HUES48 (cell line): ENCODE measurements at regions not wholly inside any gene's neighbourhood (a gene's known extent, or its start where the extent isn't known, plus 50 kb on each side); places are given as distances from the start of the nearest gene placed in this dataset.

Experiments
- H3K27ac ChIP-seq: one replicate; pipeline ENCODE4 v1.7.0; 2013; ENCODE audit warnings: low read depth, low read length, inconsistent platforms
- H3K27me3 ChIP-seq: 2 replicates; pipeline ENCODE4 v1.6.1; 2013; ENCODE audit warnings: mild to moderate bottlenecking, low read length; ENCODE audit not compliant: control insufficient read depth, insufficient read depth
- H3K36me3 ChIP-seq: 2 replicates; pipeline ENCODE4 v1.6.1; 2013; ENCODE audit warnings: low read length; ENCODE audit not compliant: control insufficient read depth, insufficient read depth
- H3K4me1 ChIP-seq: 2 replicates; pipeline ENCODE4 v1.6.1; 2013; ENCODE audit warnings: mild to moderate bottlenecking, low read length; ENCODE audit not compliant: control insufficient read depth, insufficient read depth
- H3K4me3 ChIP-seq: 2 replicates; pipeline ENCODE4 v1.5.1; 2013; ENCODE audit warnings: mild to moderate bottlenecking, low read depth, low read length
- H3K9ac ChIP-seq: 2 replicates; pipeline ENCODE4 v1.6.1; 2013; ENCODE audit warnings: mild to moderate bottlenecking, low read depth, low read length, moderate library complexity
- H3K9me3 ChIP-seq: 2 replicates; pipeline ENCODE4 v1.6.1; 2013; ENCODE audit warnings: low read length; ENCODE audit not compliant: control insufficient read depth, insufficient read depth

DNA sequence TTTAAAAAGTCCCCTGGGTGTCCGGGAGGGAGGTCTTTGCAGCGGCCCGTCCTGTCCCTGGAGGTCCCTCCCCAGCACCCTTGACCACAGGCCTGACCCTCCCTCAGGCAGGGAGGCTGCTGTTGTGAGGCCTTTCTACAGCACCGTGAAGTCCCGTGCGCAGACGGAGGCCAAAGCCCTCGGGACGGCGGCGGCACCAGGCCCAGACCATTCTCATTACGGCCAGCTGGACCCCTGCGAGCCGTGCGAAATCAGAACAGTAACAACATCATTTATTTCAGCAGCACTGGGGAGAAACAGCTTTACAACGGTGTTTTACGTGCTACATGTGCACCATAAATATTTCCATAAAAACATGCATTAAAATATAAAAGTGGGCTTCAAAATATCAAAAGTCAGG lies 101.4 kb upstream of the ACTRT2 start:
- no peaks in the 10 kb centered on the region for H3K4me1 ChIP-seq
- peaks cover 12% of the 10 kb centered on the region for H3K9me3 ChIP-seq
- H3K9ac ChIP-seq = no peak overlapping the region
- H3K4me3 ChIP-seq = no peak overlapping the region
- H3K27ac ChIP-seq = no peak overlapping the region
- no peaks in the 10 kb centered on the region for H3K27me3 ChIP-seq
- no peaks in the 10 kb centered on the region for H3K36me3 ChIP-seq

DNA sequence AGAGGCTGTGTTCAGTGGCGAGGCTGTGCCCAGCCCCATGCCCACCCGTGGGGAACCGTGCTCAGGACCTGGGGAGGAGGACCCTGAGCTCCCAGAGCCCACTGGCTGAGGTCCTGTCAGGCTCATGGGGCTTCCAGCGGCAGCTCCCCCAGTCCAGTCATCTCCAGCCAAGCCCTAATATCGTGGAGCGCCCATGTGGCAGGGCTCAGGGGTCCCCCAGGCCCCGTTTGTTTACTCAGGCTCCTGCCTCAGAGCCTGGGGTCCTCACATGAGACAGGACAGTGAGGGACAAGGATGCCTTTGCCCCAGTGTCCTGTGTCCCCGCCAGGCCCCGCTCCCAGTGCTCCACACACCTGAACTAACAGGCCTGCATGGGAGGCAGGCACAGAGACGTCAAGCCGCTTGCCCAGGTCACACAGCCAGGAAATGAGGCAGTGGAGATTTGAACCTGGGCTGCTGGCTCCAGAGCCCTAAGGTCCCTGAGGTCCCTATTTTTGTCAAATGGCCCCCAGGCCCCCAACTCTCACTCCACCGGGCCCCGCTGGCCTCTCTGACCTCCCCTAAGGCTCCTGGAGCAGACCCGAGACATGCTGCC lies 100.7 kb upstream of the ACTRT2 start:
- H3K27ac ChIP-seq = no peak overlapping the region
- no peaks in the 10 kb centered on the region for H3K36me3 ChIP-seq
- H3K9me3 ChIP-seq = peaks cover 8% of the 10 kb centered on the region
- H3K4me1 ChIP-seq = no peaks in the 10 kb centered on the region
- H3K4me3 ChIP-seq = no peak overlapping the region
- no peaks in the 10 kb centered on the region for H3K27me3 ChIP-seq
- H3K9ac ChIP-seq = no peak overlapping the region

DNA sequence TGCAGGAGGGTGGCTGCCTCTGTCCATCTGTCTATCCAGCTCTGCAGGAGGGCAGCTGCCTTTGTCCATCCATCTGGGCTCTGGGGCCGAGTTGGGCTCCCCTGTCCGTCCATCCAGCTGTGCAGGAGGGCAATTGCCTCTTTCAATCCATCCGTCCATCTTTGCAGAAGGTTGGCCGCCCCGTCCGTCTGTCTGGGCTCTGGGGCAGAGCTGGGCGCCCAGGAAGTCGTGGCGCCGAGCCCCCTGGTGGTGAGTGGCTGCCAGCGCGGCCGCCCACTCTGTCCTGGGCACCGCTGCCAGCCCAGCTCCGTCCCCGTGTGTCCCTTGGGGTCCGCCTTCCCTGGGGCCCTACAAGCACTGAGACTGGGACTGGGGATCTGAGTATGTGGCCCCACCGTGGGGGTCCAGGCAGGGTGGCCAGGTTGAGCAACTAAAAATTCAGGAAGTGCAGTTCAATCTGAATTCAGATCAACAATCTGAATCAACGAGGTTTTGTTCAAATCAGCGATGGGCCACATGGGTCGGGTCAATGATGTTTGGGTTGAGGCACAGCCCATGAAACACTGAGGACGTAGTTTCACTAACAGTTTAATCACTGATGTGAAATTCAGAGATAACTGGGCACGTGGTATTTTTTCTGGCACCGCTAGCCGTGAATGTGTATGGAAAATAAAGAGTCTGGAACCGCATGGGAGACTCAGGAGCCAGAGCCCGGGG lies 99.1 kb upstream of the ACTRT2 start:
- Histone ChIP-seq H3K36me3 (no peaks in the 10 kb centered on the region), H3K27me3 (no peaks in the 10 kb centered on the region), H3K4me3 (no peak overlapping the region), H3K9ac (no peak overlapping the region), H3K4me1 (no peaks in the 10 kb centered on the region), H3K9me3 (no peaks in the 10 kb centered on the region), H3K27ac (no peak overlapping the region)

DNA sequence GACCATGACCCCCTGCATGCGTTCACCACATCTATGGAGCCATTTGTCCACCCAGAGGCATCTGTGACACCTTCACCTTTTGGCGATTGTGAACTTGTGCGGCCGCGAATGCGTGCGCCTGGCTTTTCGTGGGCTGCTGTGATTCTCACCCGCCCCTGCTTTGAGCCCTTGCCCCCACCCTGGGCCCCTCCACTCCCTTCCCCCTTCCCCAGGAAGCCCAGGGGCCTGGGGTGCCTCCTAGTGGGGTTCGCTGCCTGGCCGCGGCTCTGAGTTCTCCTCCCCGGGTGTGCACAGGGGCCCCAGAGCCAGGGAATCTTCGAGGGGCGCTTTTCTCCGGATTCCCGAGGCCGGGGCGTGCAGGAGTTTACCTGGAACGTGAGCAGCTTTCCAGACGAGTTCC lies 97.9 kb upstream of the ACTRT2 start:
- Histone ChIP-seq H3K36me3 (no peaks in the 10 kb centered on the region), H3K9ac (no peak overlapping the region), H3K4me3 (no peak overlapping the region), H3K27me3 (no peaks in the 10 kb centered on the region), H3K9me3 (peaks cover 2% of the 10 kb centered on the region; the same call in 1 of the 2 replicates), H3K4me1 (no peaks in the 10 kb centered on the region), H3K27ac (no peak overlapping the region)

DNA sequence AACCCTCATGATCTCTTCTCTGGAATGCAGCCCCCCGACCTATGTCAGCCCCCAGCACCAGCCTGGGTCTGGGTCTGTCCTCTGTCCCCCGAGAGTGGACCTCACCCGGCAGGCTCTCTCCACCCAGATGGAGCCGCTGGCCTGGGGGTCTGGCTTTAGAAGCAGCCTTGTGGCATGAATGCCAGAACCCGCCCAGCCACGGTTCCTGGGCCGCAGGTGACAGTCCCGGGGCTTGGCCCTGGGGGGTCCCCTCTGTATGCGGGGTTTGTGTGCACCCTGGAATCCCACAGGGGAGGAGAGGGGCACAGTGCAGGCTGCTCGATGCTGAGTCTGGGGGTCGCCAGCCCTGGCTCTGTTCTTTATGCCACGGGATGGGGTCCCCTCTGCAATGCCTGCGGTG lies 96.0 kb upstream of the ACTRT2 start:
- Histone ChIP-seq H3K27ac (no peak overlapping the region), H3K9me3 (peaks cover 2% of the 10 kb centered on the region; the same call in 1 of the 2 replicates), H3K27me3 (no peaks in the 10 kb centered on the region), H3K9ac (no peak overlapping the region), H3K4me1 (no peaks in the 10 kb centered on the region), H3K36me3 (no peaks in the 10 kb centered on the region), H3K4me3 (no peak overlapping the region)

DNA sequence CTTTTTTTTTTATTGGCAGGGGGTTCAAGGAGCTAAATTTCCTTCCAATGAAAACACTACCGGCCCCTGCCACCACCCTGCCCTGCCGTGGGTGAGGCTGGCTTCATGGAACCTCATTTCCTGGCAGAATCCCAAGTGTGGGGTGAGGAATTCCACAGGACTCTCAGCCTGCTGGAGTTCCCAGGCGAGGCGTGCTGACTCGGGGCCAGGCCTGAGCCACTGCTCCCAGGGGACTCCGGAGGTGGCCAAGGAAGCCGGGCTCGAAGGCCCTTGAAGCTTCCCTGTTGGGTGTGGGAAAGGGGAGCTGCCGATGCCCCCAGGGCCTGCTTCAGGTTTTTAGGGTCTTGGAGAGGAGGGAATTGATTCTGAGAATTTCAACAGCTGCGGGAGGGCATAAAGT lies 95.3 kb upstream of the ACTRT2 start:
- Histone ChIP-seq H3K9ac (no peak overlapping the region), H3K27me3 (no peaks in the 10 kb centered on the region), H3K4me1 (no peaks in the 10 kb centered on the region), H3K9me3 (peaks cover 2% of the 10 kb centered on the region; the same call in 1 of the 2 replicates), H3K27ac (no peak overlapping the region), H3K36me3 (no peaks in the 10 kb centered on the region), H3K4me3 (no peak overlapping the region)

DNA sequence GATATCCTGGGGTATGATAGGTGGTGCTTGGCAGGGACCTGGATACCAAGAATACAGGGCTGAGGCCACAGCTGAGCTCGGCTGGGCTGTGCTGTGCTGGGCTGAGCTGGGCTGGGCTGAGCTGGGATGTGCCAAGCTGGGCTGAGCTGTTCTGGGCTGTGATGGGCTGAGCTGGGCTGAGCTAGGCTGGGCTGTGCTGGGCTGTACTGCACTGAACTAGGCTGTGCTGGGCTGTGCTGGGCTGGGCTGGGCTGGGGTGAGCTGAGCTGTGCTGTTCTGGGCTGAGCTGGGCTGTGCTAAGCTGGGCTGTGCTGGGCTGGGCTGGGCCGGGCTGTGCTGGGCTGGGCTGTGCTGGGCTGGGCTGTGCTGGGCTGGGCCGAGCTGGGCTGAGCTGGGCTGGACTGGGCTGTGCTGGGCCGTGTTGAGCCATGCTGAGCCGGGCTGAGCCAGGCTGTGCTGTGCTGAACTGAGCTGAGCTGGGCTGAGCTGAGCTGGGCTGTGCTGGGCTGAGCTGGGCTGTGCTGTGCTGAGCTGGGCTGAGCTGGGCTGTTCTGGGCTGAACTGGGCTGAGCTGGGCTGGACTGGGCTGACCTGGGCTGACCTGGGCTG lies 94.7 kb upstream of the ACTRT2 start:
- Histone ChIP-seq H3K27me3 (no peaks in the 10 kb centered on the region), H3K36me3 (no peaks in the 10 kb centered on the region), H3K9ac (no peak overlapping the region), H3K4me3 (no peak overlapping the region), H3K4me1 (no peaks in the 10 kb centered on the region), H3K27ac (no peak overlapping the region), H3K9me3 (peaks cover 2% of the 10 kb centered on the region; the same call in 1 of the 2 replicates)

DNA sequence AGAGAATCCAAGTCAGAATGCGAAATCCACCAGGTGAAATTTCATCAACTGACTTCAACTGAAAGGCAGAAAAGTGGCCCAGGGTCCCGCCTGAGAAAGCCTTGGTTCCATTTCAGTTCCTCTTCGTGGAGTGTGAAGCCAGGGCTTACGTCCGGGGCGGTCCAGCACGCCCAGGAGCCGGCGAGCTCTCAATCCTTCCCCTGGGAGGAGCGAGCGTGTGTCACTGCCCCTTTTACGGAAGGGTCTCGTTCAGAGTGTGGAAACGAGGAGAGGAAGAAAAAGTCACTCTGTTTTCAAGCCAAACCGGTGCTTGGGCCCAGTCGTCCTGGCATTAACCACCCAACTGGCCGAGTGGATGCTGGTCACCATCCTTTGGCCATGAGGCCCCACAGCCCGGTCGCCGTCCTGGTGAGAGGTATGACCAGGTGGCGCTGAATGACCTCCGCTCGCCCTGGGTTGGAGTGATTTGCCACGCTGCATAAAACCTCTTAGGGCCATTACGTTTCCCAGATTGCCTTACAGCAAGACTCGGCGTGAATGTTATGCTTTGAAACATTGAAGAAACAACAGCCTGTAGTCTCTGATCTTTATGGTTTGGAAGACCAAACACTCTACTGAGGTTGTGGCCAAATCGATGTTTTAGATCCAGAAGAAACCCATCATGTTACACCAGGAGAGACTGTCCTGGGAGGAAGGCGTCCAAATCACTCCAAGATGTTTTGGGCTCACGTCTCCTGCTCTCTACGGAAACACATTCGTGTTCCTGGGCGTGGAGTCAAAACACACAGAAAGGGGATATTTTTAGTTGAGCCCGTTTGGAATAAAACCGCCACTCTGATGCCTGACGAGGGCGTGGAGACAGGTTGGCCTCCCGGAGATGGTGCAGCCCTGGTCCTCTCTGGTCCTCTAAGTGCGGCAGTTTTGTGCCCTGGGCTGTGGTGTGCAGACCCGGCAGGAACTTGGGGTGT lies 93.6 kb upstream of the ACTRT2 start:
- Histone ChIP-seq H3K27ac (no peak overlapping the region), H3K4me1 (no peaks in the 10 kb centered on the region), H3K27me3 (no peaks in the 10 kb centered on the region), H3K9ac (no peak overlapping the region), H3K36me3 (no peaks in the 10 kb centered on the region), H3K4me3 (no peak overlapping the region), H3K9me3 (peaks cover 2% of the 10 kb centered on the region; the same call in 1 of the 2 replicates)

DNA sequence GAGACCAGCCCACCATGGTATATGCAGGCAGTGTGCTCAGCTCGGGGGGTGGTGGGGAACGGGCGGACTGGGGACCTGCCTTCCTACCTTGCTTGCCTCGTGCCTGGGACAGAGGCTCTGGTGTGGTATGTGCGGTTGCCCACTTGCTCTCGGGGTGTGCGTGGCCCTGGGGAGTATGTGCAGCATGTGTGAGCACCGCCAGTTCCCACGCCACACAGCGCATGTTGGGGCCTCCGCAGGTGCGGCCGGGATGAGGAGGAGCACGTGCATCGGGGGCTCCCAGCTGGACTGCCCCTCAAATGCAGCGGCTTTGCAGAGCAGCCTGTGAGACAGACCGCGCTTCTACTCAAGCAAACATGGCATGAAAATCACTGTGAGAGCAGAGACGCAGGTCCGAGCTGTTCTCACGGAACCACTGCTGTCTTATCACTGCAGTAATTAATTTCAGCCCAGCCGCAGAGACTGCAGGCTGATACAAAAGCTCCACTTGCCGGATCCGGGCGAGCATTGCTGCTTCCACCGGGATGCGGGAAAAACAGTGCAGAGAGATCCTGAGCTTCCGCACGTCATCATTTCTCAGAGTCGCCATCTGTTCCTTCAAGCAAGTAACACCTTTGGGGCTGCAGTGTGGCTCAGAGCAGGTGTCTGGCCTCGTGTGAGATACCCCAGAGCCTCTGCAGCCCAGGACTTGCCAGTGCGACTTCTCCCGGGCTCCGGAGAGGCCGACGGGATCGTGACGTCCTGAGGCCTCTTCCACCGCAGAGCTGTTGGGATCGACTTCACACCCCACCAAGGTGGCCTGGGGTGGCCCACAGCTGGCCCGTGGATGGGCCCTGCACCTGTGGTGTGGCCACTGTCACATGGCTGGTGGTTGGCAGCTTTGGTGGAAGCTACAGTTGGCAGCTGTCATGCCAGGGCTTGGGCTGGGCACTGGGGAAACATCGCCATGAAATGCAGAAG lies 92.6 kb upstream of the ACTRT2 start:
- no peak overlapping the region for H3K4me3 ChIP-seq
- H3K9ac ChIP-seq = no peak overlapping the region
- no peaks in the 10 kb centered on the region for H3K27me3 ChIP-seq
- peaks cover 2% of the 10 kb centered on the region; the same call in 1 of the 2 replicates for H3K9me3 ChIP-seq
- H3K27ac ChIP-seq = no peak overlapping the region
- no peaks in the 10 kb centered on the region for H3K4me1 ChIP-seq
- no peaks in the 10 kb centered on the region for H3K36me3 ChIP-seq

DNA sequence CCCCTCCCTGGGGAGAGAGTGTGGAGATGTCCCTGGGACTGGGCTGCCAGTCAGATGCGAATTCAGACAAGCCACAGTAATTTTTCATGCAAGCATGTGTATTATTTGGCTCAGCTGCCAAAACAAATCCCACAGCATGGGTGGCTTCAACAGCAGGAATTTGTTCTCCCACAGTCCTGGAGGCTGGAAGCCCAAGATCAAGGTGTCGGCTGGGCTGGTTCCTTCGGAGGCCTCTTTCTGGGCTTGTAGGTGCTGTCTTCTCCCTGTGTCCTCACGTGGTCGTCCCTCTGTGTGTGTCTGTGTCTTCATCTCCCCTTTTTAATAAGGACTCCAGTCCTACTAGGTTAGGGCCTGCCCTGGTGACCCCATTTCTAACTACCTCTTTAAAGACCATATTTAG lies 91.9 kb upstream of the ACTRT2 start:
- Histone ChIP-seq H3K27ac (no peak overlapping the region), H3K4me1 (no peaks in the 10 kb centered on the region), H3K9ac (no peak overlapping the region), H3K36me3 (no peaks in the 10 kb centered on the region), H3K9me3 (peaks cover 2% of the 10 kb centered on the region; the same call in 1 of the 2 replicates), H3K4me3 (no peak overlapping the region), H3K27me3 (no peaks in the 10 kb centered on the region)
